IPS DF 4.7 (cell line): ENCODE measurements at regions not wholly inside any gene's neighbourhood (a gene's known extent, or its start where the extent isn't known, plus 50 kb on each side); places are given as distances from the start of the nearest gene placed in this dataset.

Source experiments
- DNase-seq: peaks from one replicate; pipeline ENCODE4 v3.0.0-alpha.2; 2013; ENCODE audit warnings: low spot score; ENCODE audit errors: extremely low read depth

- no peak for DNase-seq
Observed at GRCh38 chr6:12656906-12657305, 59.7 kb upstream of the PHACTR1 start.

- DNase-seq: no peak
Observed at GRCh38 chr6:12657884-12658283, 58.7 kb upstream of the PHACTR1 start.

GRCh38 chr6:12661432-12662089 lies 55.0 kb upstream of the PHACTR1 start:
- DNase-seq: no peak
